ENCODE measurements at regions not wholly inside any gene's neighbourhood (a gene's known extent, or its start where the extent isn't known, plus 50 kb on each side); places are given as distances from the start of the nearest gene placed in this dataset.

GRCh38 chr6:66568271-66568670, 861.2 kb upstream of the EYS start:
- Mint-ChIP-seq H3K9me3 (peaks cover 5% of the 10 kb centered on the region), H3K27ac (no peak overlapping the region), H3K4me3 (no peak overlapping the region), H3K27me3 (ENCODE audit: low read depth) (no peaks in the 10 kb centered on the region), H3K36me3 (ENCODE audit: low read depth) (no peaks in the 10 kb centered on the region), H3K4me1 (no peaks in the 10 kb centered on the region)
- no peak for TF ChIP-seq CTCF (IDR thresholded peaks at IDR 0.05; ENCODE audit: unreplicated experiment in 3 of 3)

- no peak overlapping the region for H3K4me3 Mint-ChIP-seq
- no peaks in the 10 kb centered on the region for H3K36me3 Mint-ChIP-seq (ENCODE audit: low read depth)
- peaks cover 9% of the 10 kb centered on the region for H3K9me3 Mint-ChIP-seq
- H3K27me3 Mint-ChIP-seq (ENCODE audit: low read depth), result peaks cover 5% of the 10 kb centered on the region
- H3K27ac Mint-ChIP-seq, result no peak overlapping the region
- no peak for TF ChIP-seq CTCF (IDR thresholded peaks at IDR 0.05; ENCODE audit: unreplicated experiment in 3 of 3)
- H3K4me1 Mint-ChIP-seq, result no peaks in the 10 kb centered on the region
Observed at GRCh38 chr6:66561479-66561878, 854.5 kb upstream of the EYS start.

GRCh38 chr6:66558189-66558588, 851.2 kb upstream of the EYS start:
- Mint-ChIP-seq H3K9me3 (peaks cover 30% of the 10 kb centered on the region), H3K27me3 (ENCODE audit: low read depth) (peaks cover 5% of the 10 kb centered on the region), H3K4me1 (no peaks in the 10 kb centered on the region), H3K36me3 (ENCODE audit: low read depth) (no peaks in the 10 kb centered on the region), H3K27ac (no peak overlapping the region), H3K4me3 (no peak overlapping the region)
- no peak for TF ChIP-seq CTCF (IDR thresholded peaks at IDR 0.05; ENCODE audit: unreplicated experiment in 3 of 3)

- Mint-ChIP-seq H3K27ac (no peak overlapping the region), H3K4me1 (no peaks in the 10 kb centered on the region), H3K4me3 (no peak overlapping the region), H3K9me3 (peaks cover 33% of the 10 kb centered on the region), H3K27me3 (ENCODE audit: low read depth) (peaks cover 4% of the 10 kb centered on the region), H3K36me3 (ENCODE audit: low read depth) (no peaks in the 10 kb centered on the region)
- TF ChIP-seq CTCF (IDR thresholded peaks at IDR 0.05; ENCODE audit: unreplicated experiment in 3 of 3), result no peak
Observed at GRCh38 chr6:66556936-66557335, 849.9 kb upstream of the EYS start.

GRCh38 chr6:66555082-66555481, 848.1 kb upstream of the EYS start:
- peaks cover 40% of the 10 kb centered on the region for H3K9me3 Mint-ChIP-seq

More at GRCh38 chr6:66555082-66555481, 848.1 kb upstream of the EYS start:
- Mint-ChIP-seq H3K27me3 (ENCODE audit: low read depth) (no peaks in the 10 kb centered on the region), H3K36me3 (ENCODE audit: low read depth) (no peaks in the 10 kb centered on the region), H3K4me1 (no peaks in the 10 kb centered on the region), H3K27ac (no peak overlapping the region), H3K4me3 (no peak overlapping the region)
- no peak for TF ChIP-seq CTCF (IDR thresholded peaks at IDR 0.05; ENCODE audit: unreplicated experiment in 3 of 3)

Data from nephron (organoid).